GM10266 (cell line): ENCODE measurements at regions not wholly inside any gene's neighbourhood (a gene's known extent, or its start where the extent isn't known, plus 50 kb on each side); places are given as distances from the start of the nearest gene placed in this dataset.

Experiments
- DNase-seq: peaks from one replicate; pipeline ENCODE4 v3.0.0; 2012; ENCODE audit errors: extremely low spot score
- TF ChIP-seq, protein P1 (sequence below): IDR thresholded peaks from 2 replicates; pipeline ENCODE4 v1.5.1; 2012; ENCODE audit warnings: mild to moderate bottlenecking, low read depth; ENCODE audit not compliant: control insufficient read depth, insufficient read depth; ENCODE audit errors: missing control alignments

DNA sequence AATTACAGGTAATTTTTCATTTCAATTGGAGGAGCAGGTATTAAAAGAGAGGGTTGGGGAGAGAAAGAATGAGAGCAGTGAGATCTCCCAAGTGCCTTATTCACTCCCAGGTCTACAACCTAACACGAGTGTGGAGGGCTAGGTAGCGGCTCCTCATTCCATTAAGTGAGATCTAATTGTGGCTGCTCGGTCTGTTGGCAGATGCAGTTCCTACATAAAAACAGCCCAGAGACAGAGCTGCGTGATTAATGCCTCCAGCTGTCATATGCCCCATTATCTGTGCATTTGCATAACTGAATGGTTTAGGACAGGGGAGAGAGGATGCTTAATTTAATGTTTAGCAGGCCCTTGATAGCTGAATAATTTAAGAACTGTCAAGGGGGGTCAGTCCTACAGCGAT is 100.5 kb downstream of the PSAT1 start:
- DNase-seq, result no peak
- TF ChIP-seq, protein P1, sequence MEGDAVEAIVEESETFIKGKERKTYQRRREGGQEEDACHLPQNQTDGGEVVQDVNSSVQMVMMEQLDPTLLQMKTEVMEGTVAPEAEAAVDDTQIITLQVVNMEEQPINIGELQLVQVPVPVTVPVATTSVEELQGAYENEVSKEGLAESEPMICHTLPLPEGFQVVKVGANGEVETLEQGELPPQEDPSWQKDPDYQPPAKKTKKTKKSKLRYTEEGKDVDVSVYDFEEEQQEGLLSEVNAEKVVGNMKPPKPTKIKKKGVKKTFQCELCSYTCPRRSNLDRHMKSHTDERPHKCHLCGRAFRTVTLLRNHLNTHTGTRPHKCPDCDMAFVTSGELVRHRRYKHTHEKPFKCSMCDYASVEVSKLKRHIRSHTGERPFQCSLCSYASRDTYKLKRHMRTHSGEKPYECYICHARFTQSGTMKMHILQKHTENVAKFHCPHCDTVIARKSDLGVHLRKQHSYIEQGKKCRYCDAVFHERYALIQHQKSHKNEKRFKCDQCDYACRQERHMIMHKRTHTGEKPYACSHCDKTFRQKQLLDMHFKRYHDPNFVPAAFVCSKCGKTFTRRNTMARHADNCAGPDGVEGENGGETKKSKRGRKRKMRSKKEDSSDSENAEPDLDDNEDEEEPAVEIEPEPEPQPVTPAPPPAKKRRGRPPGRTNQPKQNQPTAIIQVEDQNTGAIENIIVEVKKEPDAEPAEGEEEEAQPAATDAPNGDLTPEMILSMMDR, result no peak

DNA sequence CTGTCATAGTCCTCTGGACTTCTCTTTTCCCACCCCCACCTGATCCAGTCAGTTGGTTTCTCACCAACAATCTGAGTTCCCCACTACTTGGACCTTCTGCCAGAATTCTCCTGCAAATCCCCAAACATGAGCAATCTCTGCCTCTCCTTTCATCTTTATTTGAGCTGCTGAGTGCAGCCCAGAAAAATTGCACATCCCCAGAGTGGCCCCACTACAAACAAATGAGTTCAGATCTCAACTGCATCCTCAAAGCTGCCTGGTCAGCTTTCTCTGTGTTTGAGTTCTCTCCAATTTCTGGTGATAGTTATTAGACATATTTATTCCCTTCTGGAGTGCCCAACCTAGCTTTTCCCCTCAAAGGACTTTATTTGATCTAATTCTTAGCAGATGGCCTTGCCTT is 102.2 kb downstream of the PSAT1 start:
- no peak for DNase-seq
- TF ChIP-seq, protein P1, result no peak

DNA sequence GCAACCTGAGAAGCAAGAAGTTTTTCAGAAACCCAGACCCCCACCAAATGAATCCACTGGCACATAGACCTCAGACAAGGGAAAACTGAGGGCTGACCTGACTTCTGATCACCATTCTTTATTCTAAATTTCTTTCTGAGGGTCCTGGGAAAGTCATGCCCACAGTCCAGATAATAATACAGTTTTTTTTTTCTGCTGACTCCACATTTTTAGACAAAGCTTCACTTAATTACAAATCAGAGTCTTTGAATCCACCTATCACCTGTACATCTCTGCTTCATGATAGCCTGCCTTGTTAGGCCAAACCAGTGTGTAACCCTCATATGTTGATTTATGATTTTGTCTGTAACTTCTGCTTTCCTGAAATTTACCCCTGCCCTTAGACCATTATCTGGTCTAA is 103.6 kb downstream of the PSAT1 start:
- TF ChIP-seq, protein P1, result no peak
- no peak for DNase-seq

DNA sequence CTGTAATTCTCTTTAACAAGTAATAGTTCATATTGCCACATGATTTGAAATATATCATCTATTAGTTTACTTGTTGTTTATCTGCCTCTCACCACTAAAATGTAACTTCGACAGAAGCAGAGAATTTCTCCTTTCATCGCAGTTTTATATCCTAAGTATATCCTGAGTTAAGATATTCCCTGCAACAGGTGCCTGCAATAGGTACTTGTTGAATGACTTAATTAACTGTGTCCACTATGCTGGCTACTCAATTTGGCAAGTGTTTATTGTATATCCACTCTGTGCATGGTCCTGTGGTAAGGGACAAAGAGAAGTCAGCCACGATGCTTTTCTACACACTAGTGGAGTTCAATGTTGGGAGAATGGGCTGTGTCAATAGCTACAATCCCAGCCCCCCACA is 108.5 kb downstream of the PSAT1 start:
- TF ChIP-seq, protein P1, result no peak

DNA sequence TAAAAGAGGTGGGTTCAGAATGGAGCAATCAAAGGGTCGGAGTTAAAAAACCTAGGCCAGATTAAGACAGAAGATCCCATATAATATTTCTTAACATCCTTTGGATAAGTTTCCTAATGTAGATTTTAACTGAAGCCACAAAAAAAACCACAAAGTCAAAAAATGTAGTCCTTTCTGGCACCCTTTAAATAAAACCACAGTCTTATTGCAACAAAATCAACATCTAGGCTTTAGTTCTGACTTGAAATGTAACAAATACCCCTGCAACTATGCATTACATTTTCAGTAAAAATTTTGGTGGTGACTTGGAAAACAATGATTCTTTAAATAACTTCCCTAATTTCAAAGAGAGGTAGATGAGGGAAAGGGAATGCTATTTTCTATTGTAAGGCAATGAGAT is 109.2 kb downstream of the PSAT1 start:
- DNase-seq, result no peak
- TF ChIP-seq, protein P1, result no peak

More for the DNA sequence above, 108.5 kb downstream of the PSAT1 start:
- DNase-seq, result no peak

DNA sequence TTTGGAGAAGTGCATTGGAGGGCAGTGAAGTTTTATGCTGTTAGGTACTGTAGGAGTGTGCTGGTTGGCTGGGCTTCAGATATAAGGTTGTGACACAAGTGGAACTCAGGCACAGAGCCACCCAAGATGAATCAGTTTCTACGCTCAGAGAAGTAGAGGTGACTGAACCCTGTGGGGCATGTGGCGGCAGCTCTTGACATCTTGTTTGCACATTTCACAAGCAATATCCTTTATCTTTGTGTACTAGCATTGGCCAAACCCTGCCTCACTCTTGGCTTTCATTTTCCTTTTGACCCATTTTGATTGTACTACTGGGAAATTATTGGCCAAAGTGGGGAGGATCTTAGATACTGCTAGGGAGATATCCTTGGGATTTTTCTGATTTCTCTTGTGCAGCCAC is 110.0 kb downstream of the PSAT1 start:
- no peak for DNase-seq
- TF ChIP-seq, protein P1, result no peak

DNA sequence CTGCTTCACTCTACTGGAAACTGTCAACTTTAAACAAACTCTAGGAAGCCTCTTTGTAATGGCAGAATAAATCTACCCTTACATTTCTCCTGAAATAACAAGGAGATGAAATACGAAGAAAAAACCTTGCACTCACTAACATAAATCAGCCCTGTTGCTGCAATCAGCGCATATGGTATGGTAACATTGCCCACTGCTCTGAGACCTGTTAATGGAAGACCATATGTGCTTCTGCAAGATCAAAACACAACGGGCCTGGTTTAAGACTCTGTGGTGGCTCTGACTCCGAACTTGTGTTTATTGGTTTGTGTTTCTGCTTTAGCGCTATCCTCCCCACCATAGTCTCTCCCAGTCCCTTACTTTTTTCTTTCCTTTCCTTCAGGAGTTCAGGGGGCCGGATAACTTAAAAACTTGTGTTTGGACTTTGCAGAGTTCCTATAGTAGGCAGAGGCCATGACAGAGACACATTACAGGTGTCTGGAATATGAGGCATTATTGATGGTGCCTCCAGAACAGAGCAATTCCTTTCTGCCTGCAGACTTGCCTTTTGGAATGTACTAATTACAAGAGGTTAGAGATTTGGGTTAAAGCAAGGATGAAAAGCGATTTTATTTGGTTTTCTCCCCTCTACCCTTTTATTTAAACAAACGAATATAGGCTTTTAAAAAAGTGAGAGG is 110.8 kb downstream of the PSAT1 start:
- TF ChIP-seq, protein P1, result no peak
- no peak for DNase-seq
